ENCODE measurements at regions not wholly inside any gene's neighbourhood (a gene's known extent, or its start where the extent isn't known, plus 50 kb on each side); places are given as distances from the start of the nearest gene placed in this dataset.

- TF ChIP-seq CTCF (IDR thresholded peaks at IDR 0.05) = no peak
- no peak for TF ChIP-seq POLR2A (IDR thresholded peaks at IDR 0.05)
Observed at GRCh38 chr4:52265781-52266525, 214.8 kb downstream of the SPATA18 start.
